Naive thymus-derived CD8-positive, alpha-beta T cell (primary cell): ENCODE measurements at regions not wholly inside any gene's neighbourhood (a gene's known extent, or its start where the extent isn't known, plus 50 kb on each side); places are given as distances from the start of the nearest gene placed in this dataset.
A peak's percentile ranks its signal among the peaks of the same experiment; 100 is the strongest.
"Not testable (repeated sequence)": the region's sequence is repeated elsewhere in the genome, so short reads cannot be mapped to it uniquely, and the experiment has no call there.

ENCODE experiments used
- ATAC-seq, 2 donors: fragments of 150-1000 bp; cut with Tn5 transposase in 1 of 2; sonication (Bioruptor Pico), chemical (Tn5 transposase) in 1 of 2; 1 replicate in 1 of 2; 2 replicates in 1 of 2; pipeline ENCODE4 v1.10.0; 2021; ENCODE audit warnings: mild to moderate bottlenecking in 2 of 2, moderate library complexity in 2 of 2
- POLR2A ChIA-PET: fragments of 350-600 bp; sonication (Branson Sonifier 250); formaldehyde crosslinking; loops from one replicate; lab custom pipeline; 2021; ENCODE audit warnings: antibody characterized with exemption; lab: Charles Lee
- DNase-seq, 10 donors: peaks; one replicate each; pipeline versions ENCODE4 v3.0.0 to v3.0.0-alpha.2; 2020 to 2022
- H3K27ac Mint-ChIP-seq, 10 donors: one replicate each; pipeline ENCODE4 v1.8.0; 2020 to 2022; ENCODE audit warnings: mild to moderate bottlenecking in 10 of 10, mixed read lengths in 10 of 10, moderate library complexity in 4 of 10, inconsistent platforms in 1 of 10
- H3K27me3 Mint-ChIP-seq, 5 donors: one replicate each; pipeline ENCODE4 v1.8.0; 2021 to 2022; ENCODE audit warnings: mixed read lengths in 5 of 5
- H3K36me3 Mint-ChIP-seq, 3 donors: one replicate each; pipeline ENCODE4 v1.8.0; 2020 to 2022; ENCODE audit warnings: mixed read lengths in 3 of 3, mild to moderate bottlenecking in 2 of 3, inconsistent platforms in 1 of 3
- H3K4me1 Mint-ChIP-seq, 4 donors: one replicate each; pipeline ENCODE4 v1.8.0; 2021 to 2022; ENCODE audit warnings: mixed read lengths in 4 of 4
- H3K4me3 Mint-ChIP-seq, 10 donors: one replicate each; pipeline ENCODE4 v1.8.0; 2020 to 2022; ENCODE audit warnings: mild to moderate bottlenecking in 10 of 10, mixed read lengths in 10 of 10, moderate library complexity in 6 of 10, inconsistent platforms in 1 of 10
- H3K9me3 Mint-ChIP-seq, 9 donors: one replicate each; pipeline ENCODE4 v1.8.0; 2020 to 2022; ENCODE audit warnings: mixed read lengths in 9 of 9, mild to moderate bottlenecking in 3 of 9, inconsistent platforms in 1 of 9, moderate library complexity in 1 of 9

DNA sequence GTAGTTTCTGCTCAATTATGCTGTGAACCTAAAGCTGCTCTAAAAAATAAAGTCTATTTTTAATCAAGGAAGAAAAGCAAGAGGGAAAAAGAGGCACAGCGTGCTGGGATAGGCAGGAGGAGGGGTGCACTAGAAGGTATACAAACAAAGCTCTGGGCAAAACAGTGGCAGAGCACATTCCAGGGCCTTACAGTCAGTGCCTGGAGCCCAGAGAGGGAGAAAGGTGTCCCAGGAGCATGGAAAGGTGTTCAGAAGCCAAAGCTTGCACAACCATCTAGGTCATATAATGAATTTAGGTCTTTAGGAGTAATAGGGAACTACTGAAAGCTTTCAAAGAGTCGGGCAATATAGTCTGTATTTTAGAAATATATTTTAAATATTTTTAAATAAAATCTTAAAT lies 163.6 kb upstream of the PALMD start:
- H3K27me3 Mint-ChIP-seq = peaks cover 9 to 64% (median 11%) of the 10 kb centered on the region in 5 donors

DNA sequence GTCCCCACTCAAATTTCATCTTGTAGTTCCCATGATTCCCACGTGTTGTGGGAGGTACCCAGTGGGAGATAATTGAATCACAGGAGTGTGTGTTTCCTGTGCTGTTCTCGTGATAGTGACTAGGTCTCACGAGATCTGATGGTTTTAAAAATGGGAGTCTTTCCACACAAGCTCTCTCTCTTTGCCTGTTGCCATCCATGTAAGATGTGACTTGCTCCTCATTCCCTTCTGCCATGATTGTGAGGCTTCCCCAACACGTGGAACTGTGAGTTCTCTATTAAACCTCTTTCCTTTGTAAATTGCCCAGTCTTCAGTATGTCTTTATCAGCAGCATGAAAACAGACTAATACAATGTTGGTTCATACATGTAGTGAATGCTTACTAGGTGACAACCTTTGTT lies 163.2 kb upstream of the PALMD start:
- POLR2A ChIA-PET = no interaction called here
- H3K27ac Mint-ChIP-seq = no peak overlapping the region
- peaks cover 9 to 64% (median 11%) of the 10 kb centered on the region in 5 donors for H3K27me3 Mint-ChIP-seq
- no peaks in the 10 kb centered on the region for H3K9me3 Mint-ChIP-seq
- DNase-seq (no peak), ATAC-seq (no peak)
- H3K4me1 Mint-ChIP-seq = no peaks in the 10 kb centered on the region
- no peak overlapping the region for H3K4me3 Mint-ChIP-seq
- no peaks in the 10 kb centered on the region for H3K36me3 Mint-ChIP-seq

More for the DNA sequence above, 163.6 kb upstream of the PALMD start:
- DNase-seq (no peak), ATAC-seq (no peak)
- H3K4me1 Mint-ChIP-seq = no peaks in the 10 kb centered on the region
- H3K27ac Mint-ChIP-seq = no peak overlapping the region
- no peak overlapping the region for H3K4me3 Mint-ChIP-seq
- no peaks in the 10 kb centered on the region for H3K9me3 Mint-ChIP-seq
- H3K36me3 Mint-ChIP-seq = no peaks in the 10 kb centered on the region
- POLR2A ChIA-PET = no interaction called here

DNA sequence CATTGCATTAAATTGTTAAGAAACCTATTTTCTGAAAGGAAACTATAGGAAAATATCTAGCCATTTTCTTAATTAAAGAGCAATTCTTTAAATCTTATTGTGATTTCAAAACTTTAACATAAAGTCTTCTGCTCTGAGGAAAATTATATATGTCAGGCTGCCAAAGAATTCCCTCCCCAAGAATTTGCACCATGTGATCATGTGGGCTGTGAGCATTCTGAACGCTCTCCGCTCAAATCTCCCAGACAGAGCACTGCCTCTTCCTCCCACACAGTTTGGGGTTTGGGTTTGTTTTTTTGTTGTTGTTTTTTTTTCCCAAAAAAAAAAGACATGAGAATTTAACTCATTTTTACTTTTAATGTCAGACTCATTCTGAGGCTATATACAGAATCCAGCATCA lies 155.9 kb upstream of the PALMD start:
- Mint-ChIP-seq H3K36me3 (no peaks in the 10 kb centered on the region), H3K4me1 (no peaks in the 10 kb centered on the region), H3K4me3 (no peak overlapping the region), H3K27me3 (peaks cover 6 to 18% (median 12%) of the 10 kb centered on the region in 5 donors), H3K27ac (no peak overlapping the region), H3K9me3 (no peaks in the 10 kb centered on the region)
- POLR2A ChIA-PET = no interaction called here
- no peak for ATAC-seq
- DNase-seq = no peak

DNA sequence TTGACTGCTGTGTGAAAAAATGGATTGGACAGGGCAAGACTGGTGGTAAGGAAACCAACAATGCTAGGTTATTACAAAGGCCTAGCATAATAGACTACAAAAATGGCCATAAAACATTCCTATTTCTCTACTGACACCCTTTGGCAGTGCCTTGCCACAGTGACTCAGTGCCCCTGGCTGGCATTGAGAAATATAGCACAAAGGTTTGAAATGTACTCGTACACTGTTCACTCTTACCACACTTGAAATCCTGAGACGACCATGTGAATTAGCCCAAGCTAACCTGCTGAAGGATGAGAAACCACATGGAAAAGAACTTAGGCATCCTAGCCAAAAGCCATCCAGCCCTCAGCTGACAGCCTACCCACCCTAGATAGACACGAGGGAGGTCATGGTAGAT lies 149.8 kb upstream of the PALMD start:
- H3K9me3 Mint-ChIP-seq = no peaks in the 10 kb centered on the region
- no peak overlapping the region for H3K4me3 Mint-ChIP-seq
- ATAC-seq (no peak), DNase-seq (no peak)
- POLR2A ChIA-PET = no interaction called here
- H3K27me3 Mint-ChIP-seq = peaks cover 0 to 13% (median 8%) of the 10 kb centered on the region in 5 donors
- no peaks in the 10 kb centered on the region for H3K4me1 Mint-ChIP-seq
- H3K36me3 Mint-ChIP-seq = no peaks in the 10 kb centered on the region
- H3K27ac Mint-ChIP-seq = no peak overlapping the region

DNA sequence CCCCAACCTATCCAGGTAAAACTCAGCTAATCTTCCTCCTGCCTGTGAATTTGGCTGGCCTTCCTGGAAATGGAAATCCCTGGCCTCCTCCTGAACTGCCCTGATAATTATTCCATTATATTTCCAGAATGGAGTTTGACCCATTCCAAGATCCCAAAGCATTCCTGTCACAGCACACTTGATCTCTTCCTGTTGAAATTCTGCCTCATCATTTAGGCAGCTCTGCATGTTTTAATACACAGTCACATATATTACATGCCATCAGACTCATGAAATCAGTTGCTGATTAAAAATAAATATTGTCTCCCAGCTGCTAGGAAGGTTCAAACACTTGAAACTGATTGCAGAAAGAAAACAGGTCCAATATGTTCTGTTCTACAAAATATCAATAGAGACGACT lies 148.2 kb upstream of the PALMD start:
- peaks cover 0 to 10% (median 7%) of the 10 kb centered on the region in 5 donors for H3K27me3 Mint-ChIP-seq
- ATAC-seq = no peak

DNA sequence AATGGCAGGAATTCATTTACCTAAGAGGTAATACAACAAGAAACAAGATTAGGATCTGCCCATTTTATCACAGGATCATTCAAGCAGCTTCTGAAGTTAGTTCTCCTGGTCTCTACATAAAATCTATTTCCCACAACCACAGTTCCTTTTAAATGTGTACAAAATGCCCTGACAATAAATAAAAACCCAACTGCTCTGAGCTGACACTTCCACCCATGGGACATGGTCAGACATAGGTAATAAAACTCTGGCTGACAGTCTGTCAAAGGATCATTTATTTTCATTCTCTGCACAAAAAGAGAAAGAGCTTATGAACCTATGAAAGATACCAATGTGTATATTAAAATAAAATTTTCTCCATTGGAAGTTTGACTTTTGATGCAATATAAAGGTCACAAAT lies 145.4 kb upstream of the PALMD start:
- no peak for ATAC-seq
- Mint-ChIP-seq H3K27ac (no peak overlapping the region), H3K9me3 (no peaks in the 10 kb centered on the region), H3K36me3 (no peaks in the 10 kb centered on the region), H3K4me3 (no peak overlapping the region), H3K4me1 (peaks cover 0 to 2% (median 0%) of the 10 kb centered on the region in 4 donors), H3K27me3 (peaks cover 0 to 11% (median 9%) of the 10 kb centered on the region in 5 donors)
- POLR2A ChIA-PET = no interaction called here
- DNase-seq = no peak

More for the DNA sequence above, 148.2 kb upstream of the PALMD start:
- DNase-seq = no peak
- no peaks in the 10 kb centered on the region for H3K9me3 Mint-ChIP-seq
- no peaks in the 10 kb centered on the region for H3K4me1 Mint-ChIP-seq
- POLR2A ChIA-PET = no interaction called here
- no peaks in the 10 kb centered on the region for H3K36me3 Mint-ChIP-seq
- H3K4me3 Mint-ChIP-seq = no peak overlapping the region
- H3K27ac Mint-ChIP-seq = no peak overlapping the region

DNA sequence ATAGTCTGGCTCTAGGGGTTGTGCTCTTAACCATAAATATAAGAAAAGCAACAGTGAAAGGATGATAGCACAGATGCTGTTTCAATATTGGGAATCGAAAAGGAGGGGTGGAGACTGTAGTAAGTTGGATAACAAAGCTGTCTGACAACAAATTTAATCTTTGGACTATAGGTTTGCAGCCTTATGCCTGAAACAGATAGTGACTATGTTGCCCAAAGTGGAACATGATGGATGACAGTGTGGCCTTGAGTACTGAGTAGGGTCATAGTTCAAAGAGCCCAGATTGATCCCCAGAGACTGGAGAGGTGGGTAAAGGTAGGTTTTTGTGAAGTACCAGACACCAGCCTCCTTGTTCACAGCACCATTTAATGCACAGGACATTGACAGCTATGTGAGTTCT lies 144.0 kb upstream of the PALMD start:
- peaks cover 0 to 2% (median 0%) of the 10 kb centered on the region in 4 donors for H3K4me1 Mint-ChIP-seq
- peaks cover 0 to 9% (median 5%) of the 10 kb centered on the region in 5 donors for H3K27me3 Mint-ChIP-seq
- H3K27ac Mint-ChIP-seq = no peak overlapping the region
- no peak overlapping the region for H3K4me3 Mint-ChIP-seq
- DNase-seq = no peak
- no peak for ATAC-seq
- H3K36me3 Mint-ChIP-seq = no peaks in the 10 kb centered on the region
- POLR2A ChIA-PET = no interaction called here
- peaks cover 0 to 9% (median under 1%) of the 10 kb centered on the region in 9 donors for H3K9me3 Mint-ChIP-seq

DNA sequence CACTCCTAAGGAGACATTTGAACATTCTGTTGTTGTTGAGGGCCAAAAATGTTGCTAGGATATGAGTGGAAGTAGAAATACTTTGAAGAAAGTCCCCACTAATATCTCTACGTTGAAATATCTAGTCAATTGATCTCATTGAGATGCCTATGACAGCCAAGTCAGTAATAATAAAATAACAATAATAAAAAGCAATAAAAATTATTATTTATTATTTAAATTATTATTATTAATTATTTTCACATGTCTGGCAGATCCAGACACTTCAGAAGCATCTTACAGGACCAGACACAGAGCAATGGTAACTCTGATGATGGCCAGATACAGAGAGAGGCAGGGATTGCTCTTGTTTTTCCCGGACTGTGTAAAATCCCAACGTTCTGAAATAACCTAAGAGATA lies 143.5 kb upstream of the PALMD start:
- no peak for ATAC-seq
- DNase-seq = no peak
- H3K4me1 Mint-ChIP-seq = peaks cover 0 to 2% (median 0%) of the 10 kb centered on the region in 4 donors
- peaks cover 0 to 9% (median 5%) of the 10 kb centered on the region in 5 donors for H3K27me3 Mint-ChIP-seq
- POLR2A ChIA-PET = no interaction called here
- H3K9me3 Mint-ChIP-seq = peaks cover 0 to 14% (median 2%) of the 10 kb centered on the region in 9 donors
- H3K4me3 Mint-ChIP-seq = no peak overlapping the region
- H3K36me3 Mint-ChIP-seq = peaks cover 0 to 4% (median 0%) of the 10 kb centered on the region in 3 donors
- H3K27ac Mint-ChIP-seq = no peak overlapping the region

DNA sequence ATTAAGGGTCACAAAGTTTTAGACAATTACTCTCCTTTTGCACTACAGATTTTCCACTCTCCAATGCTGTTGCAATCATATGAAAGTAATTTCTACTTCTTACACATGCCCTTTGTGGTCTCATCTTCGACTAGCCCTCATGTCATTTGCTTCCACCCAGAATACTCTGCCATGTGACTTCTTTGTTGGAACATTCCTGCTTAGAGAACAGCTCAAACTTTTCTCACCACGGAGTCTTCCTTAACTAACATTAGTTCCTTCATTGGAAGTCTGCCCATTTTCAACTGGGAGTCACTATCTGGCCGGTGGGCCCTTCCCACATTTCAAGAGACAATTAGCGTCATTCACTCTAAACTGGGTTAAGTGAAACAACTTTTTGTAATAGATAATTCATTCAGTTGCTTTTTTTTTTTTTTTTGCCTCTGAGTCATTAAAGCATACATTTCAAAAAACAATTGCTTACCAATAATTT lies 142.6 kb upstream of the PALMD start:
- POLR2A ChIA-PET = no interaction called here

DNA sequence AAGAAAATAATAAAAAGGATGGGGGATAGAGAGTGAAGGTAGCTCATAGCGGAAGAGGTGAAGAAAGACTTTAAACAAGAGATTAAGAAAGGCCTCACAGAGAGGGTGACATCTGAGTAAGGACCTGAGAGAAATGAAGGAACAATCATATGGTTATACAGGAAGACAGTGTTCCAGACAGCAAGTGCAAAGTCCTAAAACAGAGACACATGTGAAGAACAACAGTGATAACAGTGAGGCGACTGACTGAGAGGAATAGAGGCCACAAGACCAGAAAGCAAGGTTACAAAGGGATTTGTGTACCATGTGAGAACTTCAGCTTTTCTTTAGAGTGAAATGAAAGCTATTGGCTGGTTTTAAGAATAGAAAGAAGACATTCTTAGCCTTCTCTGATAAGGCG lies 141.6 kb upstream of the PALMD start:
- no peak overlapping the region for H3K27ac Mint-ChIP-seq

More for the DNA sequence above, 142.6 kb upstream of the PALMD start:
- Mint-ChIP-seq H3K27me3 (peaks cover 0 to 3% (median 3%) of the 10 kb centered on the region in 5 donors), H3K27ac (no peak overlapping the region), H3K36me3 (peaks cover 0 to 4% (median 0%) of the 10 kb centered on the region in 3 donors), H3K9me3 (peaks cover 0 to 18% (median 4%) of the 10 kb centered on the region in 9 donors), H3K4me3 (no peak overlapping the region), H3K4me1 (peaks cover 0 to 2% (median 0%) of the 10 kb centered on the region in 4 donors)
- ATAC-seq = no peak
- DNase-seq = no peak

DNA sequence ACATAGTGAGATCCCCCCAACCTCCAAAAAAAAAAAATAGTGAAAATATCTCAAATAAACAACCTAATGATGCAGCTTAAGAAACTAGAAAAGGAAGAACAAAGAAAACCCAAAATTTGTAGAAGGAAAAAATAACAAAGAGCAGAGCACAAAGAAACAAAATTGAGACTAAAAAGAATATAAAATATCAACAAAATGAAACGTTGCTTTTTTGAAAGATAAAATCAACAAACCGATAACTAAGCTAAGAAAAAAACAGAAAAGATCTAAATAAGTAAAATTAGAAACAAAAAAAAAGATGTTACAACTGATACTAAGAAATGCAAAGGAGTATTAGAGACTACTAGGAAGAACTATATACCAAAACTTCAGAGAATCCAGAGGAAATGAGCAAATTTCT lies 139.3 kb upstream of the PALMD start:
- peaks cover 0 to 23% (median 5%) of the 10 kb centered on the region in 9 donors for H3K9me3 Mint-ChIP-seq
- no peak overlapping the region for H3K4me3 Mint-ChIP-seq
- no peak for ATAC-seq
- DNase-seq = no peak
- POLR2A ChIA-PET = no interaction called here
- H3K27ac Mint-ChIP-seq = no peak overlapping the region
- H3K36me3 Mint-ChIP-seq = peaks cover 0 to 4% (median 0%) of the 10 kb centered on the region in 3 donors
- H3K27me3 Mint-ChIP-seq = peaks cover under 1 to 15% (median 3%) of the 10 kb centered on the region in 5 donors
- H3K4me1 Mint-ChIP-seq = peaks cover 0 to 2% (median 0%) of the 10 kb centered on the region in 4 donors

More for the DNA sequence above, 141.6 kb upstream of the PALMD start:
- H3K4me3 Mint-ChIP-seq = no peak overlapping the region
- POLR2A ChIA-PET = no interaction called here
- peaks cover 0 to 2% (median 0%) of the 10 kb centered on the region in 4 donors for H3K4me1 Mint-ChIP-seq
- ATAC-seq = no peak
- peaks cover 0 to 3% (median 3%) of the 10 kb centered on the region in 5 donors for H3K27me3 Mint-ChIP-seq
- H3K36me3 Mint-ChIP-seq = peaks cover 0 to 4% (median 0%) of the 10 kb centered on the region in 3 donors
- peaks cover 0 to 23% (median 5%) of the 10 kb centered on the region in 9 donors for H3K9me3 Mint-ChIP-seq
- DNase-seq = no peak

DNA sequence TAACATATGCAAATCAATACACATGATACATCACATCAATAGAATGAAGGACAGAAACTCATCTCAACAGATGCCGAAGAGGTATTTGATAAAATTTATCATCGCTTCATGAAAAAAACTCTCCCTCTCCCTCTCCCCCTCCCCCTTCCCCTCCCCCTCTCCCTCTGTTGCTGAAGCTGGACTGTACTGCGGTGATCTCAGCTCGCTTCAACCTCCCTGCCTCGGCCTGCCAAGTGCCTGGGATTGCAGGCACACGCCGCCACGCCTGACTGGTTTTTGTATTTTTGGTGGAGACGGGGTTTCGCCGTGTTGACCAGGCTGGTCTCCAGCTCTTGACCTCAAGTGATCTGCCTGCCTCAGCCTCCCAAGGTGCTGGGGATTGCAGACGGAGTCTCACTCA lies 138.5 kb upstream of the PALMD start:
- Mint-ChIP-seq H3K9me3 (peaks cover 0 to 23% (median 5%) of the 10 kb centered on the region in 9 donors), H3K27me3 (peaks cover 0 to 21% (median 3%) of the 10 kb centered on the region in 5 donors)
- ATAC-seq, DNase-seq, H3K4me1 Mint-ChIP-seq, H3K27ac Mint-ChIP-seq, H3K36me3 Mint-ChIP-seq, POLR2A ChIA-PET, H3K4me3 Mint-ChIP-seq: not testable (repeated sequence)

DNA sequence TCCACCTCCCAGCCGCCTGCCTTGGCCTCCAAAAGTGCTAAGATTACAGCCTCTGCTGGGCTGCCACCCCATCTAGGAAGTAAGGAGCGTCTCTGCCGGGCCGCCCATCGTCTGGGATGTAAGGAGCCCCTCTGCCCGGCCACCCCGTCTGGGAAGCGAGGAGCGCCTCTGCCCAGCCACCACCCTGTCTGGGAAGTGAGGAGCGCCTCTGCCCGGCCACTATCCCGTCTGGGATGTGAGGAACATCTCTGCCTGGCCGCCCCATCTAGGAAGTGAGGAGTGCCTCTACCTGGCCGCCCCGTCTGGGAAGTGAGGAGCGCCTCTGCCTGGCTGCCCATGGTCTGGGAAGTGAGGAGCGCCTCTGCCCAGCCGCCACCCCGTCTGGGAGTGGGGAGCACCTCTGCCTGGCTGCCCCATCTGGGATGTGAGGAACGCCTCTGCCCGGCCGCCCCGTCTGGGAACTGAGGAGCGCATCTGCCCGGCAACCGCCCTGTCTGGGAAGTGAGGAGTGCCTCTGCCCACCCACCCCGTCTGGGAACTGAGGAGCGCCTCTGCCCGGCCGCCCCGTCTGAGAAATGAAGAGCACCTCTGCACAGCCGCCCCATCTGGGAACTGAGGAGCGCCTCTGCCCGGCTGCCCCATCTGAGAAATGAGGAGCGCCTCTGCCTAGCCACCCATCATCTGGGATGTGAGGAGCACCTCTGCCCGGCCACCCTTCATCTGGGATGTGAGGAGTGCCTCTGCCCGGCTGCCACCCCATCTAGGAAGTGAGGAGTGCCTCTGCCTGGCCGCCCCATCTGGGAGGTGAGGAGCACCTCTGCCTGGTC lies 137.8 kb upstream of the PALMD start:
- H3K27ac Mint-ChIP-seq = no peak overlapping the region
- POLR2A ChIA-PET = interaction anchor here (0.7 kb wide), 1 partner anchor 671 kb away, joined by 3 read pairs; no protein-coding TSS in a partner anchor
- H3K36me3 Mint-ChIP-seq = peaks cover 0 to 4% (median 0%) of the 10 kb centered on the region in 3 donors
- H3K4me1 Mint-ChIP-seq = peaks cover 0 to 2% (median 0%) of the 10 kb centered on the region in 4 donors
- H3K9me3 Mint-ChIP-seq = peaks cover 0 to 23% (median 5%) of the 10 kb centered on the region in 9 donors
- DNase-seq (peak in 1 of 10 donors; percentile 52), ATAC-seq (no peak)
- H3K4me3 Mint-ChIP-seq = no peak overlapping the region
- H3K27me3 Mint-ChIP-seq = peaks cover 0 to 27% (median 3%) of the 10 kb centered on the region in 5 donors
